ENCODE measurements at regions not wholly inside any gene's neighbourhood (a gene's known extent, or its start where the extent isn't known, plus 50 kb on each side); places are given as distances from the start of the nearest gene placed in this dataset.

DNA sequence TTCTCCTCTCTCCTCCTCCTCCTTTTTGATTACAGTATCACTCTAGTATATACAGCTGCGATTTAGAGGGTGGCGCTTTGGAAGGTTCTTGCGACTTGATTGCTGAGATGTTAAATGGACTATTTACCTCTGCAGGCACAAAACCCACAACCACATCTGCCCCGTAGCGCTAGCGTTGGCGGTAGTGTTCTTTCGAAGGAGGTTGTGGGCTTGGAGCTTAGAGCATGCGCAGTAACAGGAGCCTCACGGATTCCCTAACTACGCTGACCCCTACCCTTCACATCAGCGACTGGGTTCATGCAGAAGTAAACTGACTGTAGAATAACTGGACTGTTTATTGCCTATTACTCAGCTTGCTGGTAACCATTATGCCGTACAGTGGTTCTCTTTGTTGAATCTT lies 58.0 kb downstream of the CGGBP1 start:
- H3K36me3 ChIP-seq (ENCODE audit: insufficient read depth, low read length) = no peaks in the 10 kb centered on the region
- no peak overlapping the region for H3K27ac ChIP-seq (ENCODE audit: low read depth, low read length)
- no peaks in the 10 kb centered on the region for H3K79me2 ChIP-seq (ENCODE audit: control insufficient read depth, insufficient read depth, low read length, unreplicated experiment)
- H3K27me3 ChIP-seq (ENCODE audit: insufficient read depth, low read length) = no peaks in the 10 kb centered on the region
- H2AFZ ChIP-seq (ENCODE audit: low read length, unreplicated experiment) = peak overlapping the region; percentile 16
- peak overlapping the region; percentile 31 for H3K4me3 ChIP-seq (ENCODE audit: low read depth, low read length)
- H3K4me1 ChIP-seq (ENCODE audit: control insufficient read depth, insufficient read depth, low read length, unreplicated experiment) = peaks cover 12% of the 10 kb centered on the region

DNA sequence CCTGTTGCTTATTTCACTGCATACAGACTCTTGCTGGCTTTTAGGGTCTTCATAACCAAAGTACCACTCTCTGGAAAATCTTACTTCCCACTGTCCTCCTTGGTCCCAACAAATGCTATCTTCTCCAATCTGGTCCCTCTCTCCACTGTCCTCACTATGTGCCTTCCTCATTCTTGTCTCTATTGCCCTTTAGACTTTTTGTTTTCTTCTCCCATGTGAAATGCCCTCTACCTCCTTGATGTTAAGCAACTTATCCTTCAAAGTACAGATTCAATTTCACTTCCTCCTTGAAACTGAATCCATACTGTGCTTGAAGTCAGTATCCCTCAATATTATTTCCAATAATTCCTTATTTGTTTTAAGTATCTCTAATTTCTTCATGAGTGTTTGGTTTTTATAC lies 60.8 kb downstream of the CGGBP1 start:
- H3K4me1 ChIP-seq (ENCODE audit: control insufficient read depth, insufficient read depth, low read length, unreplicated experiment) = peaks cover 12% of the 10 kb centered on the region

DNA sequence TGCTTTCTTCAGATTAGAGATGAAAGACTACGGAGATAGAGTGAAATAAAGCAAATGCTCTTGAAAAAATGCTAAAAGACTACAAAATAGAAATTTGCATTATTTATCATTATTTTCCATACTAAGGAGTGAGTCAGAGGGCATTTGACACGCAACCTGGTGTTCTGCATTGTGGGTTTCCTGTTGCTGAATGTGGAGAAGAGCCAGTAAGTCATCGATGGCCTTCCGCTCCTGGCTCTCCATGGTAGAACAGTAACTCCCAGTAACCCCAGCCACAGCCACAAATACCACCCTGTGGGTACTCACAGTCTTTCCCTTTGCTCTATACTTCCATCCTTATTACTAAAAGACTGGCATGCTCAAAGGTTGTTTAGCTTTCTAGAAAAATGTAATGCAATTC lies 61.5 kb downstream of the CGGBP1 start:
- Histone ChIP-seq H3K4me3 (ENCODE audit: low read depth, low read length) (peak overlapping the region; percentile 8), H3K4me1 (ENCODE audit: control insufficient read depth, insufficient read depth, low read length, unreplicated experiment) (peaks cover 12% of the 10 kb centered on the region), H3K27me3 (ENCODE audit: insufficient read depth, low read length) (no peaks in the 10 kb centered on the region), H2AFZ (ENCODE audit: low read length, unreplicated experiment) (no peak overlapping the region), H3K27ac (ENCODE audit: low read depth, low read length) (no peak overlapping the region), H3K79me2 (ENCODE audit: control insufficient read depth, insufficient read depth, low read length, unreplicated experiment) (no peaks in the 10 kb centered on the region), H3K36me3 (ENCODE audit: insufficient read depth, low read length) (no peaks in the 10 kb centered on the region)

More for the DNA sequence above, 60.8 kb downstream of the CGGBP1 start:
- Histone ChIP-seq H3K79me2 (ENCODE audit: control insufficient read depth, insufficient read depth, low read length, unreplicated experiment) (no peaks in the 10 kb centered on the region), H2AFZ (ENCODE audit: low read length, unreplicated experiment) (no peak overlapping the region), H3K27ac (ENCODE audit: low read depth, low read length) (no peak overlapping the region), H3K27me3 (ENCODE audit: insufficient read depth, low read length) (no peaks in the 10 kb centered on the region), H3K36me3 (ENCODE audit: insufficient read depth, low read length) (no peaks in the 10 kb centered on the region), H3K4me3 (ENCODE audit: low read depth, low read length) (no peak overlapping the region)

GRCh38 chr3:87996882-87997281 lies 61.9 kb downstream of the CGGBP1 start:
- no peaks in the 10 kb centered on the region for H3K79me2 ChIP-seq (ENCODE audit: control insufficient read depth, insufficient read depth, low read length, unreplicated experiment)
- no peak overlapping the region for H3K27ac ChIP-seq (ENCODE audit: low read depth, low read length)
- peak overlapping the region; percentile 8 for H3K4me3 ChIP-seq (ENCODE audit: low read depth, low read length)
- H2AFZ ChIP-seq (ENCODE audit: low read length, unreplicated experiment) = peak overlapping the region; percentile 92
- H3K36me3 ChIP-seq (ENCODE audit: insufficient read depth, low read length) = no peaks in the 10 kb centered on the region
- no peaks in the 10 kb centered on the region for H3K27me3 ChIP-seq (ENCODE audit: insufficient read depth, low read length)
- H3K4me1 ChIP-seq (ENCODE audit: control insufficient read depth, insufficient read depth, low read length, unreplicated experiment) = peaks cover 12% of the 10 kb centered on the region

DNA sequence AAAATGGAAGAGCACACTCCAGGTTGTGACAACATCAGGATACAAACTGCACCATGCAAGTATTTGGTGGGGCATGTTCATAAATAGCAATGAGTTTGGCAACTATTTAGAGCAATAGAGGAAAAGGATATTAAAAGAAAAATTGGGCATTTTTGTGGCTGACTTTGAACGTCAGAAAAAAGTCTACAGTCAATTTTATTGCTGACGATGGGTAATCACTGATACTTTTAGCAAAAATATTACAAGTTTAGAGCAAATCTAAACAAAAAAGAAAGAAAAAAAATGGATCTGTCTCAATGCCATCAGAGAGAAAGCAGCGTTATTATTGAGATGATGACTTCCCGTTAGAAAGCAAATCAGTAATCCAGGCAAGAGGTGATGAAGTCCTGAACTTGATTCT lies 65.2 kb downstream of the CGGBP1 start:
- Histone ChIP-seq H2AFZ (ENCODE audit: low read length, unreplicated experiment) (no peak overlapping the region), H3K4me3 (ENCODE audit: low read depth, low read length) (no peak overlapping the region), H3K79me2 (ENCODE audit: control insufficient read depth, insufficient read depth, low read length, unreplicated experiment) (no peaks in the 10 kb centered on the region), H3K27ac (ENCODE audit: low read depth, low read length) (no peak overlapping the region), H3K4me1 (ENCODE audit: control insufficient read depth, insufficient read depth, low read length, unreplicated experiment) (peaks cover 12% of the 10 kb centered on the region), H3K36me3 (ENCODE audit: insufficient read depth, low read length) (no peaks in the 10 kb centered on the region), H3K27me3 (ENCODE audit: insufficient read depth, low read length) (no peaks in the 10 kb centered on the region)

DNA sequence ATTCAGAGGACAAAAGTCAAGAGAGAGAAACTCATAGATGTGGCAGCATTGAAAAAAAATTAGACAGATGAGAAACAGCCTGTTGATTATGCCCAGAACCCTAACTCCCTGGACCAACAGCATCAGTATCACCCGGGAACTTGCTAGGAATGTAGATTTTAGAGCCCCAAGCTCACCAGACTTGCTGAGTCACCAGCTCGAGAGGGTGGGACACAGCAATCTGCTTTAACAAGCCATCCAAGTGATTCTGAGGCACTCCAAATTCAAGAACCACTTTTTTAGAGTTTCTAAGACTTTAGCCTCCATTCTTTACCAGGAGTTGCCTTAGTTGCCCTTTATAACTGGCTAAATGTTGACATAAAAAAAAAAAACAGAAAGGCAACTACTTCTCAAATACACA lies 70.9 kb downstream of the CGGBP1 start:
- H2AFZ ChIP-seq (ENCODE audit: low read length, unreplicated experiment) = no peak overlapping the region

GRCh38 chr3:87982421-87982820 lies 76.4 kb downstream of the CGGBP1 start:
- Histone ChIP-seq H3K4me3 (ENCODE audit: low read depth, low read length) (no peak overlapping the region), H2AFZ (ENCODE audit: low read length, unreplicated experiment) (no peak overlapping the region), H3K79me2 (ENCODE audit: control insufficient read depth, insufficient read depth, low read length, unreplicated experiment) (no peaks in the 10 kb centered on the region), H3K4me1 (ENCODE audit: control insufficient read depth, insufficient read depth, low read length, unreplicated experiment) (no peaks in the 10 kb centered on the region), H3K36me3 (ENCODE audit: insufficient read depth, low read length) (no peaks in the 10 kb centered on the region), H3K27me3 (ENCODE audit: insufficient read depth, low read length) (peaks cover 4% of the 10 kb centered on the region; the same call in 1 of the 2 replicates), H3K27ac (ENCODE audit: low read depth, low read length) (no peak overlapping the region)

More for the DNA sequence above, 70.9 kb downstream of the CGGBP1 start:
- Histone ChIP-seq H3K27me3 (ENCODE audit: insufficient read depth, low read length) (peaks cover 4% of the 10 kb centered on the region; the same call in 1 of the 2 replicates), H3K27ac (ENCODE audit: low read depth, low read length) (no peak overlapping the region), H3K4me3 (ENCODE audit: low read depth, low read length) (no peak overlapping the region), H3K4me1 (ENCODE audit: control insufficient read depth, insufficient read depth, low read length, unreplicated experiment) (no peaks in the 10 kb centered on the region), H3K36me3 (ENCODE audit: insufficient read depth, low read length) (no peaks in the 10 kb centered on the region), H3K79me2 (ENCODE audit: control insufficient read depth, insufficient read depth, low read length, unreplicated experiment) (no peaks in the 10 kb centered on the region)

DNA sequence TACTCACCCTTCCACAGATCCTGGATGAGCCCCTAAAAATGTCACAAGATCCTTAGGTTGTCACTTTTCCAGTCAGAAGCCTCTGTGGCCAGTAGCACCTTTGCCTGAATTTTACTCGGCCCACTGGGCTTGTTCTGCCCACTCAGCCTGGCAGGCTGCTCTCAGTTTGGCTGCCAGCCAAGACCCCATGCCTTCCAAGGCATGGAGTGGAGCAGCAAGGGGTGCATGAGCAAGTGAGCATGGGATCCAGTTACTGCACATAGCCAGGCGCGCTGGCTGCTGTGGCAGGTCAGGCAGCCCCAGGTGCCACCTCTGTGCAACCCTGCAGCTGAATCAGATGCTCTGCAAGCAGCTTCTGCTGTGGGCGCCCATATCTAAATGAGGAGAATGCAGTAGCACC lies 79.3 kb downstream of the CGGBP1 start:
- Histone ChIP-seq H3K79me2 (ENCODE audit: control insufficient read depth, insufficient read depth, low read length, unreplicated experiment) (no peaks in the 10 kb centered on the region), H2AFZ (ENCODE audit: low read length, unreplicated experiment) (no peak overlapping the region), H3K27ac (ENCODE audit: low read depth, low read length) (no peak overlapping the region), H3K36me3 (ENCODE audit: insufficient read depth, low read length) (no peaks in the 10 kb centered on the region), H3K4me1 (ENCODE audit: control insufficient read depth, insufficient read depth, low read length, unreplicated experiment) (no peaks in the 10 kb centered on the region), H3K27me3 (ENCODE audit: insufficient read depth, low read length) (peaks cover 23% of the 10 kb centered on the region), H3K4me3 (ENCODE audit: low read depth, low read length) (no peak overlapping the region)

GRCh38 chr3:87977765-87978164 lies 81.0 kb downstream of the CGGBP1 start:
- Histone ChIP-seq H3K36me3 (ENCODE audit: insufficient read depth, low read length) (no peaks in the 10 kb centered on the region), H3K27me3 (ENCODE audit: insufficient read depth, low read length) (peaks cover 21% of the 10 kb centered on the region), H3K4me1 (ENCODE audit: control insufficient read depth, insufficient read depth, low read length, unreplicated experiment) (no peaks in the 10 kb centered on the region)

GRCh38 chr3:87975716-87976115 lies 83.1 kb downstream of the CGGBP1 start:
- Histone ChIP-seq H3K4me1 (ENCODE audit: control insufficient read depth, insufficient read depth, low read length, unreplicated experiment) (no peaks in the 10 kb centered on the region), H3K79me2 (ENCODE audit: control insufficient read depth, insufficient read depth, low read length, unreplicated experiment) (no peaks in the 10 kb centered on the region), H2AFZ (ENCODE audit: low read length, unreplicated experiment) (no peak overlapping the region), H3K4me3 (ENCODE audit: low read depth, low read length) (no peak overlapping the region), H3K27me3 (ENCODE audit: insufficient read depth, low read length) (peaks cover 23% of the 10 kb centered on the region), H3K36me3 (ENCODE audit: insufficient read depth, low read length) (no peaks in the 10 kb centered on the region), H3K27ac (ENCODE audit: low read depth, low read length) (no peak overlapping the region)

More at GRCh38 chr3:87977765-87978164, 81.0 kb downstream of the CGGBP1 start:
- Histone ChIP-seq H2AFZ (ENCODE audit: low read length, unreplicated experiment) (no peak overlapping the region), H3K27ac (ENCODE audit: low read depth, low read length) (no peak overlapping the region), H3K4me3 (ENCODE audit: low read depth, low read length) (no peak overlapping the region), H3K79me2 (ENCODE audit: control insufficient read depth, insufficient read depth, low read length, unreplicated experiment) (no peaks in the 10 kb centered on the region)

DNA sequence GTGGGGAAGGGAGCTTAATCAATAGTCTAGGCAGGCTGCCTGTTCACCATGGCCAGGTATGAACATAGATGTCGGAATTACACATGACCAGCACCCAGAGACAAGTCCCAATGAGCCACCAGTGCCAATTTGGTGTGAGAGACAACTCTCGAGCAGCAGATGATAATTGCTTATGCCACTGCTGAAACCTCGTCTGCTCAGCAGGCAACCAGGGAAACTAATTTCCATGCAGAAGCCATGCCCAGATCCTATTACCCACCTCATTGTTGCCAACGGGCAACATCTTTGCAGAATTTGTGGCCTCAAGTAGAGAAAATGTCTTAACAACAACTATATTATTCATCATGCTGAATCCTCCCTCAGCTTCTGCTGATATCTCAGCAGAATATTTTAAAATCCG lies 84.9 kb downstream of the CGGBP1 start:
- Histone ChIP-seq H3K27ac (ENCODE audit: low read depth, low read length) (no peak overlapping the region), H3K36me3 (ENCODE audit: insufficient read depth, low read length) (no peaks in the 10 kb centered on the region), H3K79me2 (ENCODE audit: control insufficient read depth, insufficient read depth, low read length, unreplicated experiment) (no peaks in the 10 kb centered on the region), H3K4me3 (ENCODE audit: low read depth, low read length) (no peak overlapping the region), H3K4me1 (ENCODE audit: control insufficient read depth, insufficient read depth, low read length, unreplicated experiment) (no peaks in the 10 kb centered on the region), H2AFZ (ENCODE audit: low read length, unreplicated experiment) (no peak overlapping the region), H3K27me3 (ENCODE audit: insufficient read depth, low read length) (peaks cover 23% of the 10 kb centered on the region)
